ENCODE measurements at regions not wholly inside any gene's neighbourhood (a gene's known extent, or its start where the extent isn't known, plus 50 kb on each side); places are given as distances from the start of the nearest gene placed in this dataset.

DNA sequence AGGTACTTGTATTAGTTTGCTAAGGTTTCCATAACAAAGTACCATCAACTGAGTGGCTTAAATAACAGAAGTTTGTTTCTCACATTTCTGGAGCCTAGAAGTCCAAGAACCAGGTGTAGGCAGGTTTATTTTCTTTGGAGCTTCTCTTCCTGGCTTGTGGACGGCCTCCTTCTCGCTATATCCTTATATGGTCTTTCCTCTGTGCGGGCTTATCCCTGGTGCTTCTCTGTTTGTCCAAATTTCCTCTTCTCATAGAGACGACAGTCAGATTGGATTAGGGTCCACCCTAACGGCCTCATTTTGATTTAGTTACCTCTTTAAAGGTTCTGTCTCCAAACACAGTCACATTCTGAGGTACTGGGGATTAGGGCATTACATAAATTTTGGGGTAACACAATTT, 88.3 kb downstream of the RMI1 start:
- no peaks in the 10 kb centered on the region for H3K27me3 Mint-ChIP-seq (ENCODE audit: insufficient read depth, low read depth, poor library complexity)
- no peak overlapping the region for H3K4me3 Mint-ChIP-seq
- no peaks in the 10 kb centered on the region for H4K20me1 ChIP-seq (replicated peaks; ENCODE audit: insufficient read depth)
- no peaks in the 10 kb centered on the region for H3F3A ChIP-seq (replicated peaks; ENCODE audit: low read depth)
- H3K9me2 ChIP-seq (ENCODE audit: insufficient read depth), result peaks cover 2% of the 10 kb centered on the region; the same call in 1 of the 2 replicates
- H3K27ac ChIP-seq (ENCODE audit: low read depth), result no peak overlapping the region
- no peaks in the 10 kb centered on the region for H3K79me2 ChIP-seq (replicated peaks; ENCODE audit: insufficient read depth)
- no peaks in the 10 kb centered on the region for H3K36me3 ChIP-seq (ENCODE audit: insufficient read depth)
- no peak overlapping the region for H3K27ac Mint-ChIP-seq
- H3K4me1 ChIP-seq (ENCODE audit: insufficient read depth), result no peaks in the 10 kb centered on the region
- TF ChIP-seq CREB1 (CRISPR knock-in tag; IDR thresholded peaks at IDR 0.05; ENCODE audit: low read depth), result no peak
- no peak for TF ChIP-seq ZNF114 (CRISPR knock-in tag; IDR thresholded peaks at IDR 0.05)
- TF ChIP-seq, protein P1, sequence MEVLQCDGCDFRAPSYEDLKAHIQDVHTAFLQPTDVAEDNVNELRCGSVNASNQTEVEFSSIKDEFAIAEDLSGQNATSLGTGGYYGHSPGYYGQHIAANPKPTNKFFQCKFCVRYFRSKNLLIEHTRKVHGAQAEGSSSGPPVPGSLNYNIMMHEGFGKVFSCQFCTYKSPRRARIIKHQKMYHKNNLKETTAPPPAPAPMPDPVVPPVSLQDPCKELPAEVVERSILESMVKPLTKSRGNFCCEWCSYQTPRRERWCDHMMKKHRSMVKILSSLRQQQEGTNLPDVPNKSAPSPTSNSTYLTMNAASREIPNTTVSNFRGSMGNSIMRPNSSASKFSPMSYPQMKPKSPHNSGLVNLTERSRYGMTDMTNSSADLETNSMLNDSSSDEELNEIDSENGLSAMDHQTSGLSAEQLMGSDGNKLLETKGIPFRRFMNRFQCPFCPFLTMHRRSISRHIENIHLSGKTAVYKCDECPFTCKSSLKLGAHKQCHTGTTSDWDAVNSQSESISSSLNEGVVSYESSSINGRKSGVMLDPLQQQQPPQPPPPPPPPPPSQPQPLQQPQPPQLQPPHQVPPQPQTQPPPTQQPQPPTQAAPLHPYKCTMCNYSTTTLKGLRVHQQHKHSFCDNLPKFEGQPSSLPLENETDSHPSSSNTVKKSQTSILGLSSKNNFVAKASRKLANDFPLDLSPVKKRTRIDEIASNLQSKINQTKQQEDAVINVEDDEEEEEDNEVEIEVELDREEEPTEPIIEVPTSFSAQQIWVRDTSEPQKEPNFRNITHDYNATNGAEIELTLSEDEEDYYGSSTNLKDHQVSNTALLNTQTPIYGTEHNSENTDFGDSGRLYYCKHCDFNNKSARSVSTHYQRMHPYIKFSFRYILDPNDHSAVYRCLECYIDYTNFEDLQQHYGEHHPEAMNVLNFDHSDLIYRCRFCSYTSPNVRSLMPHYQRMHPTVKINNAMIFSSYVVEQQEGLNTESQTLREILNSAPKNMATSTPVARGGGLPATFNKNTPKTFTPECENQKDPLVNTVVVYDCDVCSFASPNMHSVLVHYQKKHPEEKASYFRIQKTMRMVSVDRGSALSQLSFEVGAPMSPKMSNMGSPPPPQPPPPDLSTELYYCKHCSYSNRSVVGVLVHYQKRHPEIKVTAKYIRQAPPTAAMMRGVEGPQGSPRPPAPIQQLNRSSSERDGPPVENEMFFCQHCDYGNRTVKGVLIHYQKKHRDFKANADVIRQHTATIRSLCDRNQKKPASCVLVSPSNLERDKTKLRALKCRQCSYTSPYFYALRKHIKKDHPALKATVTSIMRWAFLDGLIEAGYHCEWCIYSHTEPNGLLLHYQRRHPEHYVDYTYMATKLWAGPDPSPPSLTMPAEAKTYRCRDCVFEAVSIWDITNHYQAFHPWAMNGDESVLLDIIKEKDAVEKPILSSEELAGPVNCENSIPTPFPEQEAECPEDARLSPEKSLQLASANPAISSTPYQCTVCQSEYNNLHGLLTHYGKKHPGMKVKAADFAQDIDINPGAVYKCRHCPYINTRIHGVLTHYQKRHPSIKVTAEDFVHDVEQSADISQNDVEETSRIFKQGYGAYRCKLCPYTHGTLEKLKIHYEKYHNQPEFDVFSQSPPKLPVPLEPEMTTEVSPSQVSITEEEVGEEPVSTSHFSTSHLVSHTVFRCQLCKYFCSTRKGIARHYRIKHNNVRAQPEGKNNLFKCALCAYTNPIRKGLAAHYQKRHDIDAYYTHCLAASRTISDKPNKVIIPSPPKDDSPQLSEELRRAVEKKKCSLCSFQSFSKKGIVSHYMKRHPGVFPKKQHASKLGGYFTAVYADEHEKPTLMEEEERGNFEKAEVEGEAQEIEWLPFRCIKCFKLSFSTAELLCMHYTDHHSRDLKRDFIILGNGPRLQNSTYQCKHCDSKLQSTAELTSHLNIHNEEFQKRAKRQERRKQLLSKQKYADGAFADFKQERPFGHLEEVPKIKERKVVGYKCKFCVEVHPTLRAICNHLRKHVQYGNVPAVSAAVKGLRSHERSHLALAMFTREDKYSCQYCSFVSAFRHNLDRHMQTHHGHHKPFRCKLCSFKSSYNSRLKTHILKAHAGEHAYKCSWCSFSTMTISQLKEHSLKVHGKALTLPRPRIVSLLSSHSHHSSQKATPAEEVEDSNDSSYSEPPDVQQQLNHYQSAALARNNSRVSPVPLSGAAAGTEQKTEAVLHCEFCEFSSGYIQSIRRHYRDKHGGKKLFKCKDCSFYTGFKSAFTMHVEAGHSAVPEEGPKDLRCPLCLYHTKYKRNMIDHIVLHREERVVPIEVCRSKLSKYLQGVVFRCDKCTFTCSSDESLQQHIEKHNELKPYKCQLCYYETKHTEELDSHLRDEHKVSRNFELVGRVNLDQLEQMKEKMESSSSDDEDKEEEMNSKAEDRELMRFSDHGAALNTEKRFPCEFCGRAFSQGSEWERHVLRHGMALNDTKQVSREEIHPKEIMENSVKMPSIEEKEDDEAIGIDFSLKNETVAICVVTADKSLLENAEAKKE (CRISPR knock-in tag; IDR thresholded peaks at IDR 0.05), result no peak
- TF ChIP-seq NANOG (IDR thresholded peaks at IDR 0.05; ENCODE audit: borderline replicate concordance), result no peak
- no peak for TF ChIP-seq CTCF (conservative IDR thresholded peaks at IDR 0.05; ENCODE audit: low read depth in 2 of 2)
- TF ChIP-seq REST (IDR thresholded peaks at IDR 0.05; ENCODE audit: unreplicated experiment), result no peak
- no peak for TF ChIP-seq POLR2AphosphoS5 (IDR thresholded peaks at IDR 0.05; ENCODE audit: low read depth)
- TF ChIP-seq EZH2phosphoT487 (IDR thresholded peaks at IDR 0.05; ENCODE audit: unreplicated experiment), result no peak
- no peaks in the 10 kb centered on the region; the same call in 2 of the 3 replicates for H3K9me3 Mint-ChIP-seq
- H2AFZ ChIP-seq, result no peak overlapping the region
- H3K36me3 Mint-ChIP-seq (ENCODE audit: low read depth), result no peaks in the 10 kb centered on the region
- no peak overlapping the region for H3K4me2 ChIP-seq
- no peak overlapping the region for H3K4me3 ChIP-seq
- H3K27me3 ChIP-seq (ENCODE audit: insufficient read depth), result no peaks in the 10 kb centered on the region
- no peak; the same call in 2 of the 3 replicates for ATAC-seq
- H3K4me1 Mint-ChIP-seq, result no peaks in the 10 kb centered on the region
- DNase-seq (ENCODE audit: low spot score), result no peak

Data from GM23338 (cell line).